ENCODE measurements at regions not wholly inside any gene's neighbourhood (a gene's known extent, or its start where the extent isn't known, plus 50 kb on each side); places are given as distances from the start of the nearest gene placed in this dataset.

GRCh38 chr6:108751282-108751681 is 96.9 kb upstream of the ARMC2 start:
- no peak overlapping the region for H2AFZ ChIP-seq (ENCODE audit: low read depth)
- H3K9ac ChIP-seq: no peak overlapping the region
- H3K9me2 ChIP-seq: no peaks in the 10 kb centered on the region
- H3K4me2 ChIP-seq: no peak overlapping the region
- H3K36me3 ChIP-seq (replicated peaks in 1 of 2; ENCODE audit: control insufficient read depth in 1 of 2, insufficient read depth in 2 of 2, low read length in 1 of 2): no peaks in the 10 kb centered on the region
- H3K4me3 ChIP-seq (ENCODE audit: low read depth in 2 of 2, low read length in 1 of 2): no peak overlapping the region
- H3K79me2 ChIP-seq (ENCODE audit: insufficient read depth): no peaks in the 10 kb centered on the region
- H3F3A ChIP-seq (replicated peaks; ENCODE audit: insufficient read depth): no peaks in the 10 kb centered on the region
- no peaks in the 10 kb centered on the region for H3K27me3 ChIP-seq (ENCODE audit: insufficient read depth)
- CTCF ChIA-PET: no interaction called here
- POLR2A ChIA-PET: no interaction called here
- 88% methylated on average over 5 of the region's 5 CpGs for WGBS (ENCODE audit: low lambda C conversion rate)
- H3K27ac ChIP-seq (ENCODE audit: low read depth in 2 of 2, low read length in 1 of 2): no peak overlapping the region
- TF ChIP-seq EP300 (IDR thresholded peaks at IDR 0.05; ENCODE audit: borderline replicate concordance in 1 of 2, low read depth in 1 of 2, low read length in 1 of 2): no peak
- TF ChIP-seq RFX5 (IDR thresholded peaks at IDR 0.05; ENCODE audit: low read length): no peak
- no peak for TF ChIP-seq RAD21 (IDR thresholded peaks at IDR 0.05; ENCODE audit: low read length)
- no peak for TF ChIP-seq NRF1 (IDR thresholded peaks at IDR 0.05; ENCODE audit: low read depth, low read length)
- no peak for TF ChIP-seq FOSL2 (IDR thresholded peaks at IDR 0.05; ENCODE audit: borderline replicate concordance, low read depth)
- TF ChIP-seq JUND (IDR thresholded peaks at IDR 0.05): no peak
- no peak for TF ChIP-seq GATA2 (CRISPR knock-in tag; IDR thresholded peaks at IDR 0.05)
- no peak for TF ChIP-seq ZBTB33 (IDR thresholded peaks at IDR 0.05; ENCODE audit: borderline replicate concordance, low read depth)
- no peaks in the 10 kb centered on the region for H4K20me1 ChIP-seq (ENCODE audit: insufficient read depth)
- H3K9me3 ChIP-seq: no peaks in the 10 kb centered on the region
- H3K4me1 ChIP-seq (ENCODE audit: control insufficient read depth in 1 of 2, insufficient read depth in 2 of 2, low read depth in 1 of 2, low read length in 1 of 2): peaks cover 0 to 15% of the 10 kb centered on the region in 2 experiments; a peak in 1 of 4 replicates
- DNase-seq: no peak

- Histone ChIP-seq H3K27me3 (ENCODE audit: insufficient read depth) (no peaks in the 10 kb centered on the region), H3K9ac (no peak overlapping the region), H3F3A (replicated peaks; ENCODE audit: insufficient read depth) (no peaks in the 10 kb centered on the region), H3K9me2 (no peaks in the 10 kb centered on the region), H3K4me3 (ENCODE audit: low read depth in 2 of 2, low read length in 1 of 2) (no peak overlapping the region), H3K27ac (ENCODE audit: low read depth in 2 of 2, low read length in 1 of 2) (peak overlapping the region in 1 of 2 experiments; percentile 22; a peak in 1 of 4 replicates), H3K79me2 (ENCODE audit: insufficient read depth) (no peaks in the 10 kb centered on the region), H2AFZ (ENCODE audit: low read depth) (no peak overlapping the region), H4K20me1 (ENCODE audit: insufficient read depth) (no peaks in the 10 kb centered on the region), H3K9me3 (no peaks in the 10 kb centered on the region), H3K36me3 (replicated peaks in 1 of 2; ENCODE audit: control insufficient read depth in 1 of 2, insufficient read depth in 2 of 2, low read length in 1 of 2) (no peaks in the 10 kb centered on the region), H3K4me2 (no peak overlapping the region), H3K4me1 (ENCODE audit: control insufficient read depth in 1 of 2, insufficient read depth in 2 of 2, low read depth in 1 of 2, low read length in 1 of 2) (peaks cover 0 to 15% of the 10 kb centered on the region in 2 experiments; a peak in 1 of 4 replicates)
- TF ChIP-seq SMC3 (IDR thresholded peaks at IDR 0.05; ENCODE audit: low read depth, low read length) (no peak), USF2 (IDR thresholded peaks at IDR 0.05; ENCODE audit: borderline replicate concordance, low read depth, low read length) (no peak), RXRA (IDR thresholded peaks at IDR 0.05; ENCODE audit: borderline replicate concordance, low read depth) (no peak), SIN3A (IDR thresholded peaks at IDR 0.05; ENCODE audit: borderline replicate concordance, low read depth, low read length) (no peak), NFIC (IDR thresholded peaks at IDR 0.05; ENCODE audit: borderline replicate concordance) (no peak), MAX (IDR thresholded peaks at IDR 0.05; ENCODE audit: low read depth) (no peak), ELF1 (IDR thresholded peaks at IDR 0.05) (no peak), PBX3 (IDR thresholded peaks at IDR 0.05) (no peak), POLR2AphosphoS5 (IDR thresholded peaks at IDR 0.05; ENCODE audit: low read depth, low read length) (no peak)
- WGBS (ENCODE audit: low lambda C conversion rate): 70% methylated on average over 5 of the region's 5 CpGs
- DNase-seq: no peak
- POLR2A ChIA-PET: interaction anchor here (1.0 kb wide), 1 partner anchor 96 kb away, joined by 3 read pairs; the partner anchor contains the start of gene ARMC2
- CTCF ChIA-PET: interaction anchor here (1.3 to 1.6 kb wide), 2 partner anchors 16 to 19 kb away, joined by 3 read pairs; no protein-coding TSS in a partner anchor
Observed at GRCh38 chr6:108751851-108752732, 96.1 kb upstream of the ARMC2 start.
